Activated naive CD4-positive, alpha-beta T cell treated with anti-CD3 and anti-CD28 coated beads, Interleukin-2, amount 50 U/mL, for 72 hours (primary cell): ENCODE measurements at regions not wholly inside any gene's neighbourhood (a gene's known extent, or its start where the extent isn't known, plus 50 kb on each side); places are given as distances from the start of the nearest gene placed in this dataset.

Source experiments
- ATAC-seq, 2 donors: fragments of 150-1000 bp; cut with Tn5 transposase; 2 replicates each; pipeline ENCODE4 v1.10.0; 2021; ENCODE audit warnings: mild to moderate bottlenecking in 2 of 2, moderate library complexity in 2 of 2
- DNase-seq, 2 donors: peaks; one replicate each; pipeline ENCODE4 v3.0.0; 2021 to 2022; ENCODE audit warnings: low spot score in 2 of 2
- H3K27ac Mint-ChIP-seq, 2 donors: one replicate each; pipeline ENCODE4 v1.8.0; 2022; ENCODE audit warnings: mild to moderate bottlenecking in 2 of 2, mixed read lengths in 2 of 2
- H3K36me3 Mint-ChIP-seq, 2 donors: one replicate each; pipeline ENCODE4 v1.8.0; 2022; ENCODE audit warnings: mixed read lengths in 2 of 2
- H3K9me3 Mint-ChIP-seq, 2 donors: one replicate each; pipeline ENCODE4 v1.8.0; 2022; ENCODE audit warnings: mixed read lengths in 2 of 2

DNA sequence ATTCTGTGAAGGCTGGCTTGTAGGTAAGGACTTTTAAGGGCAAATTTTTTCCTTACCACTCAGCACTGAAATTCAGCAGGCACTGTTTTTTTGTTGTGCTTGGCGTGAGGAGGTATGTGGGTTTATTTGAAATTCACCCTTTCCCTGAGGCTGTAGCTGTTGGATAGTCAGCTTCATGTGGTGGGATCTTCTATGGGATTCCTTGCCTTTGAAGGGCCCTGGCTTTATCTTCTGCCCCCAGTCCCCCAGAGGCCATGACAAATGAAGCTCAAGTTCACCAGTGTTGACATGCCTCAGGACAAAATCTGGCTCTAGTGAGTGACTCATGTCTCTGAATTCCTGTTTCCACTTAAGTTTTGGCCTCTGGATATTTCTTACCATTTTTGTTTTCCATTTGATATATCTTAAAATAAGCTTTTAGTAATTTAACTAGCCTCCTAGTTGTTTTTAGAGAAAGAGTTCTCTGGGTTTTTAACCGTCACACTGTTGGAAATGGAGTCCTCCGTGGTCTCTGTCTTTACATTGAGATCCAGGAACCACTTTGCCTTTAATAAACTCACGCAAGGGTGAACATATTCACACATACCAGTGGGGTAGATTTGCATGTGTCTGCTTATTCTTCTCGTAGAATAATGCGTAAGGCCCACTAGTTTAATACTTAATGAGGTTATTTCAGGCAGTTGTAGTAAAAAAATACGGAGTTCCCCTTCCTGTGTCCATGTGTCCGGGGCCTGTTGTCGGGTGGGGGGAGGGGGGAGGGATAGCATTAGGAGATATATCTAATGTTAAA lies 211.1 kb upstream of the FAM98A start:
- DNase-seq, result no peak
- ATAC-seq, result no peak
- no peaks in the 10 kb centered on the region for H3K36me3 Mint-ChIP-seq
- no peaks in the 10 kb centered on the region for H3K9me3 Mint-ChIP-seq
- no peak overlapping the region for H3K27ac Mint-ChIP-seq

DNA sequence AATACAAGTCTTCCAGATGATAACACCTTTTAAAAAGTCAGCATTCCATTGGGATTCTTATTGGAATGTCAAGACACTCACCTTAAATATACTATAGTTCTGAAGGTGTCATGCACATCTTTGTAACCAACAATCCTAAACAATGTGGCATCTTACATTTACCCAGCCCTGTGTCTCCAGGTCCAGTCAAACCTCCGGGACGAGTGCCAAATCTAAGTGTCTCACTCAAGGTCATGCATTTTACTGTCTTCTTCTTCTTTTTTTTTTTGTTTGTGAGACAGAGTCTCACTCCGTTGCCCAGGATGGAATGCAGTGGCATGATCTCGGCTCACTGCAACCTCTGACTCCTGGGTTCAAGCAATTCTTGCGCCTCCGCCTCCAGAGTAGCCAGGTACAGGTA lies 206.9 kb upstream of the FAM98A start:
- Mint-ChIP-seq H3K9me3 (no peaks in the 10 kb centered on the region), H3K27ac (no peak overlapping the region), H3K36me3 (no peaks in the 10 kb centered on the region)
- DNase-seq, result no peak
- ATAC-seq, result no peak

- Mint-ChIP-seq H3K27ac (no peak overlapping the region), H3K9me3 (no peaks in the 10 kb centered on the region), H3K36me3 (no peaks in the 10 kb centered on the region)
- DNase-seq, result no peak
- no peak for ATAC-seq
Measured at GRCh38 chr2:33804155-33804554, 205.1 kb upstream of the FAM98A start.

GRCh38 chr2:33796511-33796910 lies 197.4 kb upstream of the FAM98A start:
- ATAC-seq (no peak), DNase-seq (no peak)
- peaks cover 8 to 9% of the 10 kb centered on the region in 2 donors for H3K9me3 Mint-ChIP-seq
- H3K36me3 Mint-ChIP-seq, result peaks cover 0 to 6% of the 10 kb centered on the region in 2 donors
- H3K27ac Mint-ChIP-seq, result no peak overlapping the region

DNA sequence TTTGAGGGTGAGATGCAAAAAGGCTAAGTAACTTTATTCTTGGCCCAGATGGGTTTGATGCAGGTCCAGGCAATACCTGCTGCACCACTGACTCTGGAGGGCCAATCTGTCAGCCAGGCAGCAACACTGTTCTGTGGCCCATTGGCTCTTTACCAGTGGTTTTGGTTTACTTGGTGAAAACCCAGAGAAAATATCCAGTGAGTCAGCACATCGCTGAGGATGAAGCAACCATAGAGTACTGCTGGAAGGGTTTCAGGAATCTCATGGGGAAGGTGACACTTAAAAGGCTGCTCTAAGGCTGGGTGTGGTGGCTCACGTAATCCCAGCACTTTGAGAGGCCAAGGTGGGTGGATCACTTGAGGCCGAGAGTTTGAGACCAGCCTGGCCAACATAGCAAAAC lies 192.5 kb upstream of the FAM98A start:
- H3K9me3 Mint-ChIP-seq, result no peaks in the 10 kb centered on the region

GRCh38 chr2:33788044-33788443 lies 188.9 kb upstream of the FAM98A start:
- Mint-ChIP-seq H3K9me3 (no peaks in the 10 kb centered on the region), H3K27ac (no peak overlapping the region), H3K36me3 (peaks cover 0 to 6% of the 10 kb centered on the region in 2 donors)
- ATAC-seq (no peak), DNase-seq (no peak)

More for the DNA sequence above, 192.5 kb upstream of the FAM98A start:
- Mint-ChIP-seq H3K27ac (no peak overlapping the region), H3K36me3 (peaks cover 0 to 6% of the 10 kb centered on the region in 2 donors)
- ATAC-seq (no peak), DNase-seq (no peak)

- H3K27ac Mint-ChIP-seq, result no peak overlapping the region
- no peaks in the 10 kb centered on the region for H3K36me3 Mint-ChIP-seq
- ATAC-seq (no peak), DNase-seq (no peak)
- no peaks in the 10 kb centered on the region for H3K9me3 Mint-ChIP-seq
Measured at GRCh38 chr2:33786881-33787280, 187.8 kb upstream of the FAM98A start.

DNA sequence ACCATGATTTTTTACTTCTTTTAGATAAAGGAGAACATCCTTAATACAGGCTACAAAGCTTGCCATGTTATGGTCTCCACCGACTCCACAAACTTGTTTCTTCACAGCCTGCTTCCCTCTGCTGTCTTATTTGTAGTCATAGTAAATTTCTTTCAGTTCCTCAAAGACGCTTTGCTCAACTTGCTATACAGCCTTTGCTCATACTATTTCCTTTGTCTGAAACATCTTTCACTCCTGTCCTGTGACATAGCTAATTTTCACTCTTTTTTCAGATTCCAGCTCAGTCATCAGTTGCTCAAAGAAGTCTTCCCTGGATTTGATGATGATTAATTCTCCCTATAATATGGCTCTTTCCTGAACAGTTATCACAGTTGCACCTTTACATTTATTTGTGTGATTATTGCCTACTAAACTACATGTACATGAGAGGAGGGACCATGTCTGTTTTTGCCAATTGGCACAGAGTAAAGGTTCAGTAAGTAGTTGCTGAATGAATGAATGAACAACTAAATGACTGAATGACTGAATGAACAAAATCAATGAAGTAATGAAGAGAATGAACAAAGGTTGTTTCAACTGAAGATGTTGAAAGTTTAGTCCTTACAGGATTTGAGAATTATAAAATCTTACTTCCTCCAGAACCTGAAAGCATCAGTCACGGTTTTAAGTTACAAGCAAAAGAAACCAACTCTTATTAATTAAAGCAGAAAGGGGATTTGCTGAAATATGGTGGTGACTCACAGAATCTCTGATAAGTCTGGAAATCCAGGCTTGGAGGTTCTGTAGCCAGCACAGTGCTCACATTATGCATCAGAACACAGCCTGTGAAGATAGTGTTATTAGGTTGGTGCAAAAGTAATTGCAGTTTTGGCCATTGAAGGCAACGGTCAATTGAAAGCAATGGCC lies 186.4 kb upstream of the FAM98A start:
- H3K9me3 Mint-ChIP-seq, result no peaks in the 10 kb centered on the region
- DNase-seq (no peak), ATAC-seq (no peak)
- H3K27ac Mint-ChIP-seq, result no peak overlapping the region
- no peaks in the 10 kb centered on the region for H3K36me3 Mint-ChIP-seq

GRCh38 chr2:33784488-33784887 lies 185.4 kb upstream of the FAM98A start:
- no peak overlapping the region for H3K27ac Mint-ChIP-seq
- H3K9me3 Mint-ChIP-seq, result no peaks in the 10 kb centered on the region
- ATAC-seq (no peak), DNase-seq (no peak)
- no peaks in the 10 kb centered on the region for H3K36me3 Mint-ChIP-seq

- H3K27ac Mint-ChIP-seq, result no peak overlapping the region
- no peaks in the 10 kb centered on the region for H3K36me3 Mint-ChIP-seq
- DNase-seq (no peak), ATAC-seq (no peak)
- no peaks in the 10 kb centered on the region for H3K9me3 Mint-ChIP-seq
Measured at GRCh38 chr2:33782395-33783230, 183.5 kb upstream of the FAM98A start.

- no peak for ATAC-seq
- Mint-ChIP-seq H3K36me3 (no peaks in the 10 kb centered on the region), H3K9me3 (no peaks in the 10 kb centered on the region), H3K27ac (no peak overlapping the region)
- no peak for DNase-seq
Measured at GRCh38 chr2:33777786-33778185, 178.7 kb upstream of the FAM98A start.

DNA sequence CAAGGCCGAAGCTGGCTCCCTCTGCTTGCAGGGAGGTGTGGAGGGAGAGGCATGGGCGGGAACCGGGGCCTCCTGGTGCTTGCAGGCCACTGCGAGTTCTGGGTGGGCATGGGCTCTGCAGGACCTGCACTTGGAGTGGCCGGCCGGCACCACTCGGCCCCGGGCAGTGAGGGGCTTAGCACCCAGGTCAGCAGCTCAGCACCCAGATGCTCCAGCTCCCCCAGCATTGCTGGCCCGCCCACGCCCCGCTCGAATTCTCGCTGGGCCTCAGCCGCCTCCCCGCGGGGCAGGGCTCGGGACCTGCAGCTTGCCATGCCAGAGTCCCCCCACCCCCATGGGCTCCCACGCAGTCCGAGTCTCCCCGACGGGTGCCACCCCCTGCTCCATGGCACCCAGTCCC lies 176.2 kb upstream of the FAM98A start:
- no peak overlapping the region for H3K27ac Mint-ChIP-seq
- DNase-seq (no peak), ATAC-seq (no peak)
- no peaks in the 10 kb centered on the region for H3K9me3 Mint-ChIP-seq
- H3K36me3 Mint-ChIP-seq, result no peaks in the 10 kb centered on the region

- ATAC-seq, result no peak
- no peaks in the 10 kb centered on the region for H3K36me3 Mint-ChIP-seq
- no peaks in the 10 kb centered on the region for H3K9me3 Mint-ChIP-seq
- H3K27ac Mint-ChIP-seq, result no peak overlapping the region
- DNase-seq, result no peak
Measured at GRCh38 chr2:33770023-33770422, 170.9 kb upstream of the FAM98A start.

- ATAC-seq, result no peak
Measured at GRCh38 chr2:33766175-33766574, 167.1 kb upstream of the FAM98A start.

GRCh38 chr2:33765122-33765521 lies 166.0 kb upstream of the FAM98A start:
- H3K27ac Mint-ChIP-seq, result no peak overlapping the region
- H3K36me3 Mint-ChIP-seq, result no peaks in the 10 kb centered on the region
- no peaks in the 10 kb centered on the region for H3K9me3 Mint-ChIP-seq
- no peak for DNase-seq
- no peak for ATAC-seq

More at GRCh38 chr2:33766175-33766574, 167.1 kb upstream of the FAM98A start:
- Mint-ChIP-seq H3K36me3 (no peaks in the 10 kb centered on the region), H3K9me3 (no peaks in the 10 kb centered on the region), H3K27ac (no peak overlapping the region)
- no peak for DNase-seq

DNA sequence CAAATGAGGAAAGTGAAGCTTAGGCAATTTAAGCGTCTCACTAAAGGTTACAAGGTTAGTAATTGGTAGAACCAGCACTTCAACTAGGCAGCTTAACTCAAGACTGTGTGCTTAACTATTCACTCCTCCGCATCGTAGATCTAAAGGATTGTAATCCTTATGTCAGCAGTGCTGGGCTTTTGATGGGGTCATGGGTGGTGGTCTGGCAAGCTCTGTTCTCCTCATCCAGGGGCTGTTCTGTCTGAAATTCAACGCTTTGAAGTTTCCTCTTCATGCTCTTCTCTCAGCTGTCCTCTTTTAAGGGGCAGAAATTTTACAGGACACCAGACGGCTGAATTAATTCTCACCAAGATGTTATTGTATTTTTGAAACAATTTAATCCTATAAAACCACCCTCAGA lies 165.5 kb upstream of the FAM98A start:
- no peak for ATAC-seq
- no peaks in the 10 kb centered on the region for H3K36me3 Mint-ChIP-seq
- H3K9me3 Mint-ChIP-seq, result peaks cover 0 to 1% of the 10 kb centered on the region in 2 donors
- H3K27ac Mint-ChIP-seq, result no peak overlapping the region
- DNase-seq, result no peak
